ENCODE measurements at regions not wholly inside any gene's neighbourhood (a gene's known extent, or its start where the extent isn't known, plus 50 kb on each side); places are given as distances from the start of the nearest gene placed in this dataset.

DNA sequence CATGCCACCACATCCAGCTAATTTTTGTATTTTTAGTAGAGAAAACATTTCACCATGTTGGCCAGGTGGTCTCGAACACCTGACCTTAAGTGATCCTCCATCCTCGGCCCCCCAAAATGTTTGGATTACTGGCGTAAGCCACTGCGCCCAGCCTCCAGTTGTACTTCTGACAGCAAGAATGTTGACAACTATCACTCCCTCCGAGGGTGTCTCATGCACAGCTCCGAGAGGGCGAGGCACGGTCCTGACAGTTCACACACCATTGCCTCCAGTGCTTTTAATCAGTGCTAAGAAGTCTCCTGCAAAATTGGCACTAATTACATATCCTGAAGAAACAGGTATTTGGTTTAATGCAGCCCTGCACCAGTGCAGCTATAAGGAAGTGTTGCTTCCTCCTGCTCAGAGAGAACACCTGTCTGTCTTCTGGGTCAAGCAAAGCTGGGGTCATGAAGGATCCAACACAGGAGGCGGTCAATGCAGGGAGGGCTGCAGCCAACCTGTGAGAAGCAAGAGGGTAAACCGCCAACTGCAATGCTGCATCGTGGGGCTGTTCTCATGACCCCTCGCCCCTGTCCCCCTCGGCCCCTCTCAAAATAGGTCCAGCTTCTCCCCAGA lies 184.0 kb downstream of the MED10 start:
- DNase-seq: no peak

- no peak for DNase-seq
Measured at GRCh38 chr5:6193310-6193709, 185.0 kb downstream of the MED10 start.

- no peak for DNase-seq
Measured at GRCh38 chr5:6190838-6191237, 187.5 kb downstream of the MED10 start.

- DNase-seq: no peak
Measured at GRCh38 chr5:6188976-6189375, 189.4 kb downstream of the MED10 start.

GRCh38 chr5:6188344-6188743 lies 190.0 kb downstream of the MED10 start:
- no peak for DNase-seq

GRCh38 chr5:6187501-6187900 lies 190.8 kb downstream of the MED10 start:
- no peak for DNase-seq

GRCh38 chr5:6185574-6185973 lies 192.8 kb downstream of the MED10 start:
- DNase-seq: no peak

GRCh38 chr5:6184481-6184880 lies 193.9 kb downstream of the MED10 start:
- no peak for DNase-seq

DNA sequence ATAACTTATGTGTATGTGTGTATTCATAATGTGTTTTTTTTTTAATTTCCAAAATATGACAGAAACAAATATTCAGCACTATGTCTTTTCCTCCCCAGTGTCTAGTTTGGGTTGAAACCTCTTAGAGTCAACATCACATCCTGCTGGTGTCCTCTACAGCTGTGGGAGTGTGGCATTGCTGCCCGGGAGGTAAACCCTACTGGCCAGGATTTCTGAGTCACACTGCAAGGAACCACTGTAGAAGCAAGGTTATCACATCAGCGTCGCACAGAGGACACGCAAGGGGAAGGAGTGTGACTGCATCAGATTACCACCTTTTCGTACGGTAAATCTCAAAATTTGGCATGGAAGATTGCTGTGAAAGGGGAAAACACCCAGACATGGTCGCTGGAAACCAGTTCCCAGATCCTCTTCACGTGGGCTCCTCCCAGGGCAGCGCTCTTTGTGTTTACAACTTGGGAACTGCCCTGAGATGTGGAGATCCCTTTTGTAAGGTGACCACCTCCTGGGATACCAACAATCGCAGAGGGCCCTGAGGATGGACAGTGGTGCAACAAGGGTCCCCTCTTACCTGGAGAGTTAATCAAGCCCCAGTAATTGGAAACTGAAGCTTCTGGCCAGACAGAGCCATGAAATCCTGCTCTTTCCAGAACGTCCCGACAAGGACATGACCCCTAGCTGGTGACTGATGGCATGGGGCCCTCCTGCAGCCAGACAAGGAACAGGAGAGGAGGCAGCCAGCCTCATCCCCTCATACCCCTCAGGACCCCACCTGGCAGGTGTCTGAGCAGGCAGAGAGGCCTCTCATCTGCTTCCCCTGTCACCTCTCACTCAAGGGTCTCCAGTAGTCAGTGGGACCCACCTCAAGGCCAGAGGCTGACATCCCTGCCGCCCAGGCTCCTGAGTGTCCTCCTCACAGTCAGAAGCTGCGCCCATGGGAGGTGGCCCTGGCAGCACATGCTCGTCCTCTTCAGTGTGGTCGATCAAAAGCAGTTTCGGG lies 194.7 kb downstream of the MED10 start:
- DNase-seq: no peak

DNA sequence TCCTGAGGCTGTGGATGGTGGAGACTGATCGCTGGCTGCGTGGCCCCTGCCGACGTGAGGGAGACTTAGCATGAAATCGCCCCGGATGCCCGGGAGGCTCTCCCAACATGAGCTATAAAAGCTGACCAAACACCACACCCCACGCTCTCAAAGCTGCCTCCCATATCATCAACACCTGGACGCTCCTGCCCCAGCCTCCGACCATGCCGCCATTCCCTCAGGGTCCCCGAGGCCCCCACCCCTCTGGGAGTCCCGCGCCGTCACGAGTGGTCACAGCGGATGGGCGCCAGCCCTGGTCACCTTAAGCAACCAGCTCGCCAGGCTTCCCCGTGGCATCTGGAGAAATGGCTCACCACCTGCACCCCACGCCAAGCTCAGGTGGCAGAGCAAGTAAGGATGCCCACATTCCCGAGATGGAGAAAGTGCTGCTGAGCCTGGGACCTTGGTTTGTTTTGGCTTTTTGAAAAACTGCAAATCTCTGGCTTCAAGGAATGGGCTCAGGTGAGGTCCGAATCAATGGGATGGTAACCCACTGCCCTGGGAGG lies 196.0 kb downstream of the MED10 start:
- DNase-seq: no peak

- no peak for DNase-seq
Measured at GRCh38 chr5:6181871-6182270, 196.5 kb downstream of the MED10 start.

- no peak for DNase-seq
Measured at GRCh38 chr5:6181147-6181729, 197.1 kb downstream of the MED10 start.

DNA sequence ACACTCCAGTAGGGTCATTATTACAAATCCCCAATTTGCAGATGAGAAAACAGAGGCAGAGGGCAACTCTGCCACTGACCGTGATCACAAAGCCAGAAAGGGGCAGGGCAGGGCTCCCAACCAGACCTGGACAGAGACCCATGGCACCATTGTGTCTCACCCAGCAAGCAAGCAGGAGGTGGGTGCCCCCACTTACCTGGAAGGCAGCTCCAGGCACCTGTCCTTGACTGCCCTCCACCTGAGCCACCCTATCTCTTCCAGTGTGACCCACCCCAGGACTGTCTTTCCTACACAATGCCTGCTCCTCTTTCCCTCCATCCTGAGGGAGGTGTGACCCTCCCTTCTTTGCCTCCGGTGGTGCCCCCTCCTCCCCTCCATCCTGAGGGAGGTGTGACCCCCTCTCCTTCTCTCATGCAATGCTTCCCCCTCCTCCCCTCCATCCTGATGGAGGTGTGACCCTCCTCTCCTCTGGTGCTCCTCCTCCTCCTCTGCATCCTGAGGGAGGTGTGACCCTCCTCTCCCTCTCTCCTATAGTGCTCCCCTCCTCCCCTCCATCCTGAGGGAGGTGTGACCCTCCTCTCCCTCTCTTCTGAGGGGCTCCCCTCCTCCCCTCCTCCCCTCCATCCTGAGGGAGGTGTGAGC lies 198.0 kb downstream of the MED10 start:
- no peak for DNase-seq

DNA sequence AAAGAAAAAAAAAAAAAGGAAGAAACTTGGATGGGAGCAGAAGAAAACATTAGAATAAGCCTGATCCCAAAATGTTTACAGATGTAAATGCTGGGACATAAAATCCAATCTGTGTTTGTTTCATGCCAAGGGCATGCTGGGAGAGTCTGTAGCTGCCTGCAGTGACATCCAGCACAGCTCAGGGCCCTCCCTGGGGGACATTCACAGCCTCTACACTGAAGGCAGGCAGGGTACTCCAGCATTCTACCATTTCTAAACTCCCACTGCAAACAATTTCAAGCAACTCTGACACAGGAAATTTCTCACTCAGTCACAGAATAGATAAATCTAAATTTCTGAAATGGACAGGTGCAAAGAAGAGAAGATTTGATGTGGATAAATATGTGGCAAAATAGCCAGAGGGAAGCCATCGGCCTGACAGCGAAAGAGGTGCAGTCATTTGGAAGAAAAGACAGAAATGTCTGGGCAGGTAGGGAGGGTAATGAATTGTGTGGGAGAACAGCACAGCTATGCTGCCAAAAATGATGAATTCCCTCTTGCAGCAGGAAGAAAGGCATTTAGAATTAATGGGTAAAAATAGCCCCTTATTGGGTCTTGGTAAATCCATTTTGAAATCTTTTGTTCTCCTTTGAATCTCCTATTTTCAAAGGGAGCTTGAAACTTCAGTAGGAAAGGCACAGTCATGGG lies 199.4 kb downstream of the MED10 start:
- DNase-seq: no peak

DNA sequence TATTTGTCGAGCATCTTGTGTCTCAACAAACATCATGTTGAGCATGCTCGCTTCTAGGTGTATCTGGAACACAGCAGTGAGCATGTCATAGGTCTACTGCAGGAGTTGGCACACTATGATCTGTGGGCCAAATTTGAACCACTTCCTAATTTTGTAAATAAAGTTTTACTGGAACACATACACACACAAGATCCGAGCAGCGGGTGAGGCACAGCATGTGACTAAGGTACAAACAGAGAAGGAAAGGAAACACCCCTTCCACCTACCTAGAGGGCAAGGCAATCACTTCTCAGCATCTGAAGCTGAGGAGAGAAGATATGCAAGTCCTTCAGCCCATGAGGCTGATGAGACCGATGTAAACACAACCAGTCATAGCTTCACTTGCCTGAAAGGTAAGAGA lies 200.4 kb downstream of the MED10 start:
- DNase-seq: no peak

GRCh38 chr5:6176102-6176693 lies 202.1 kb downstream of the MED10 start:
- DNase-seq: no peak

DNA sequence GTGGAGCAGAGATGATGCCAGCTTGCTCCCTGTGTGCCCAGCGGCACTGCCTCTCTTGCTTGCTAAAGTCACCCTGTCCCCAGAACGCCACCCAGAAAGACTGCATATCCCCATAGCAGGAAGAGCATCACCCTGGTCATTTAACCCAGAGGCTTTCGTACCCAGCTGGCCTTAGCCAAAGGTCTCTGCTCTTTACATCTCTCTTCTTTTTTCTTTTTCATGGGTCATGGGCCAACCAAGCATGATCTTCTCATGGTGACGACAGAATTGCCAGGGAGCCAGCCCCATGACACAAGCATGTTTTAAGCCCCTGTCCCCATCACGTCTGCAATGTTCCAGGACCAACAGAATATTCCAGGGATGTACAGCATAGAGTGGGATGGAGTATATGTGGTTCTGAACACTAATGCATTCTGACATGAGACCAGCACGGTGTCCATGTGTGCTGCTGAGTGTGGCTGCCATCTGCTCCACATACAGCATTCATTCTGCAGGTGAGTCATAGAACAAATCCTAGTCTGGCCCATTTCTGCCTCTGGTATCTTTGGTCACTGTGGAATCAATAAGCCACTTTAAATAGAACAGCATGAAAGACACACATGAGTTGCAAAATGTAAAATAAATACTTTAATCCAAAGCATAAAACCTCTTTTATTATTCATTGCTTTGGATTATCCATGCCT lies 203.0 kb downstream of the MED10 start:
- DNase-seq: no peak

DNA sequence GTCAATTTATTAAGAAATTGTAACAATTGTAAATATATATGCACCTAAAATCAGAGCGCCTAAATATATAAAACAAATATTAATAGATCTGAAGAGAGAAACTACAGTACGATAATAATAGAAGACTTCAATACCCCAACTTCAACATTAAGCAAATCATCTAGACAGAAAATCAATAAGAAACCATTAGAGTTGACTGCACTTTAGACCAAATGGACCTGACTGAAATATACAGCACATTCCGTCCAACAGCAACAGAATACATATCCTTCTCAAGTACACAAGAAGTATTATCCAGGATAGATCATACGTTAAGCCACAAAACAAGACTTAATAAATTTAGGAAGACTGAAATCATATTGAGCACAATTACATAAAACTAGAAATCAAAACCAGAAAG lies 208.7 kb downstream of the MED10 start:
- no peak for DNase-seq

- DNase-seq: no peak
Measured at GRCh38 chr5:6166698-6167394, 211.5 kb downstream of the MED10 start.

GRCh38 chr5:6163913-6164312 lies 214.4 kb downstream of the MED10 start:
- no peak for DNase-seq

GRCh38 chr5:6162175-6162574 lies 216.2 kb downstream of the MED10 start:
- no peak for DNase-seq

All from NCI-H1694 treated with DMSO at 0.1 percent for 48 hours (cell line).